GM12891 (cell line): ENCODE measurements at regions not wholly inside any gene's neighbourhood (a gene's known extent, or its start where the extent isn't known, plus 50 kb on each side); places are given as distances from the start of the nearest gene placed in this dataset.

ENCODE experiments used
- POLR2A ChIP-seq: IDR thresholded peaks from 2 replicates; pipeline ENCODE4 v1.6.1; 2011; ENCODE audit warnings: low read depth, low read length, control low read depth
- POLR2AphosphoS5 ChIP-seq: IDR thresholded peaks from 2 replicates; pipeline ENCODE4 v1.6.1; 2011; ENCODE audit warnings: low read depth, low read length, control low read depth
- POU2F2 ChIP-seq: IDR thresholded peaks from 2 replicates; pipeline ENCODE4 v1.6.1; 2011; ENCODE audit warnings: low read depth, mild to moderate bottlenecking, control low read depth, low read length, moderate library complexity
- TAF1 ChIP-seq: IDR thresholded peaks from 2 replicates; pipeline ENCODE4 v1.6.1; 2011; ENCODE audit warnings: low read depth, low read length, control low read depth

- no peak for TF ChIP-seq POLR2A
- no peak for TF ChIP-seq POLR2AphosphoS5
- TF ChIP-seq POU2F2, result no peak
- no peak for TF ChIP-seq TAF1
Measured at GRCh38 chr4:180870623-180871022, 1372.6 kb upstream of the TENM3 start.
